ENCODE measurements at regions not wholly inside any gene's neighbourhood (a gene's known extent, or its start where the extent isn't known, plus 50 kb on each side); places are given as distances from the start of the nearest gene placed in this dataset.

DNA sequence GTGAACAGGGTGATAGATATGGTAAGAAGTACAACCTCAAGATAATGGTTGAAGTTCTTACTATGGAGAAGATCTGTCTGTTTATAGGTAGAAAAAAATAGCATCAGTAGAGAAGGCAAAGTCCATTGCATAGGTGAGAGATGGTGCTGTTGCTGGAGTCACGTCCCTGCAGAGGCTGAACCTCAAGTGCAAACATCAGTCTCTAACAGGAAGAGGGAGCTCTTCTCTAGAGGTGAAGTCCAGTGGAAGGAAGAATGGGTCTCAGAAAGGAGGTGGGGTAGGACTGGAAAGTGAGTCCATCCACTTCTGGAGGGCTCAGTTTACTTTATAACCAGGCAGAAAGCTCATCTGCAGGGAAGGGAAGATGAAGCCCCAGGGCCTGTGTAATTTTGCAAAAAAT is 337.7 kb downstream of the MEIS1 start (continued):
- TF ChIP-seq, protein P1, sequence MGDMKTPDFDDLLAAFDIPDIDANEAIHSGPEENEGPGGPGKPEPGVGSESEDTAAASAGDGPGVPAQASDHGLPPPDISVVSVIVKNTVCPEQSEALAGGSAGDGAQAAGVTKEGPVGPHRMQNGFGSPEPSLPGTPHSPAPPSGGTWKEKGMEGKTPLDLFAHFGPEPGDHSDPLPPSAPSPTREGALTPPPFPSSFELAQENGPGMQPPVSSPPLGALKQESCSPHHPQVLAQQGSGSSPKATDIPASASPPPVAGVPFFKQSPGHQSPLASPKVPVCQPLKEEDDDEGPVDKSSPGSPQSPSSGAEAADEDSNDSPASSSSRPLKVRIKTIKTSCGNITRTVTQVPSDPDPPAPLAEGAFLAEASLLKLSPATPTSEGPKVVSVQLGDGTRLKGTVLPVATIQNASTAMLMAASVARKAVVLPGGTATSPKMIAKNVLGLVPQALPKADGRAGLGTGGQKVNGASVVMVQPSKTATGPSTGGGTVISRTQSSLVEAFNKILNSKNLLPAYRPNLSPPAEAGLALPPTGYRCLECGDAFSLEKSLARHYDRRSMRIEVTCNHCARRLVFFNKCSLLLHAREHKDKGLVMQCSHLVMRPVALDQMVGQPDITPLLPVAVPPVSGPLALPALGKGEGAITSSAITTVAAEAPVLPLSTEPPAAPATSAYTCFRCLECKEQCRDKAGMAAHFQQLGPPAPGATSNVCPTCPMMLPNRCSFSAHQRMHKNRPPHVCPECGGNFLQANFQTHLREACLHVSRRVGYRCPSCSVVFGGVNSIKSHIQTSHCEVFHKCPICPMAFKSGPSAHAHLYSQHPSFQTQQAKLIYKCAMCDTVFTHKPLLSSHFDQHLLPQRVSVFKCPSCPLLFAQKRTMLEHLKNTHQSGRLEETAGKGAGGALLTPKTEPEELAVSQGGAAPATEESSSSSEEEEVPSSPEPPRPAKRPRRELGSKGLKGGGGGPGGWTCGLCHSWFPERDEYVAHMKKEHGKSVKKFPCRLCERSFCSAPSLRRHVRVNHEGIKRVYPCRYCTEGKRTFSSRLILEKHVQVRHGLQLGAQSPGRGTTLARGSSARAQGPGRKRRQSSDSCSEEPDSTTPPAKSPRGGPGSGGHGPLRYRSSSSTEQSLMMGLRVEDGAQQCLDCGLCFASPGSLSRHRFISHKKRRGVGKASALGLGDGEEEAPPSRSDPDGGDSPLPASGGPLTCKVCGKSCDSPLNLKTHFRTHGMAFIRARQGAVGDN (IDR thresholded peaks at IDR 0.05): no peak
- TF ChIP-seq SIX5 (IDR thresholded peaks at IDR 0.05; ENCODE audit: low read depth, low read length, severe bottlenecking) (no peak), CREB1 (IDR thresholded peaks at IDR 0.05; ENCODE audit: low read depth) (no peak), STAT1 (conservative IDR thresholded peaks at IDR 0.05) (no peak), SP1 (IDR thresholded peaks at IDR 0.05; ENCODE audit: low read depth, low read length) (no peak), ZNF24 (IDR thresholded peaks at IDR 0.05) (no peak), BCL11A (IDR thresholded peaks at IDR 0.05; ENCODE audit: low read depth, low read length) (no peak), PAX8 (IDR thresholded peaks at IDR 0.05) (no peak), BACH1 (IDR thresholded peaks at IDR 0.05; ENCODE audit: borderline replicate concordance) (no peak)

DNA sequence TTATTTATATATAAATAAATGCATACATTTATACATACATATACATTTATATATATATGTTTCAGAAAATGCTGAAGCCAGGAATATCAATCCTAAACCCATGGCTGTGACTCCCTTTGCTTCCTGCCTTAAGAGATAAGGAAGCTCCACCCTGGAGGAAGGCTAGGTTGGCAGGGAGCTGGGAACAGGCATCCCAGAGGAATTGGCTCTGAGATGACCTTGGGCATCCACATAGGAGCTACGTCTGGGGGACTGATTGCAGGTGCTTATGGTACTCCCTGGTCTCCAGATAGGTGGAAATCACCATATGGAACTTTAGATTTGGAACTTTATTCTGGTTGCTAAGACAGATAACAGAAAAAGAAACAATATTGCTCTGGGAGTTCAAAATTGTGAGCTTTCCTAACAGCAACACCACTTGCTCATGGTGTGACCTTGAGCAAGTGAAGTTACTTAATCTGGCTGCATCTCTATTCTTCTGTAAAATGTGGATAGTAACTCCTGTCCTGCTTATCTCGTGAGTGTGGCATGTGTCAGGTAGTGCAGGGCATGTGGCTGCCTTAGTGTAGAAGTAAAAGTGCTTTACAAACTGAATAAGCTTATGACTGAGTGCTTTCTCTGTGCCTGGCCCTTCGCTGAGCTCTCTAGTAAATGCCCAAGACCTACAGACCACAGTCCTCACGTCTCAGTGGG is 341.0 kb downstream of the MEIS1 start:
- intact Hi-C loops (cut with micrococcal nuclease; ENCODE audit: unreplicated experiment) (no loop called here), in situ Hi-C loops (cut with MboI) (no loop called here)
- H3K4me3 ChIP-seq: no peak overlapping the region
- 0% methylated on average over 4 of the region's 4 CpGs for WGBS (ENCODE audit: insufficient coverage, insufficient replicate concordance, low lambda C conversion rate, missing lambda C conversion rate)
- no peaks in the 10 kb centered on the region for H3K9me3 ChIP-seq (replicated peaks; ENCODE audit: control insufficient read depth, insufficient read depth, low read length)
- H3K36me3 ChIP-seq (ENCODE audit: control insufficient read depth in 2 of 2, insufficient read depth in 2 of 2, low read length in 1 of 2): no peaks in the 10 kb centered on the region
- TF ChIP-seq TBL1XR1 (IDR thresholded peaks at IDR 0.05; ENCODE audit: low read depth, low read length): no peak
- TF ChIP-seq, protein P2, sequence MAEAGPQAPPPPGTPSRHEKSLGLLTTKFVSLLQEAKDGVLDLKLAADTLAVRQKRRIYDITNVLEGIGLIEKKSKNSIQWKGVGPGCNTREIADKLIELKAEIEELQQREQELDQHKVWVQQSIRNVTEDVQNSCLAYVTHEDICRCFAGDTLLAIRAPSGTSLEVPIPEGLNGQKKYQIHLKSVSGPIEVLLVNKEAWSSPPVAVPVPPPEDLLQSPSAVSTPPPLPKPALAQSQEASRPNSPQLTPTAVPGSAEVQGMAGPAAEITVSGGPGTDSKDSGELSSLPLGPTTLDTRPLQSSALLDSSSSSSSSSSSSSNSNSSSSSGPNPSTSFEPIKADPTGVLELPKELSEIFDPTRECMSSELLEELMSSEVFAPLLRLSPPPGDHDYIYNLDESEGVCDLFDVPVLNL (IDR thresholded peaks at IDR 0.05; ENCODE audit: low read depth, low read length): no peak
- TF ChIP-seq TCF7 (IDR thresholded peaks at IDR 0.05; ENCODE audit: borderline replicate concordance): no peak
- TF ChIP-seq, protein P3, sequence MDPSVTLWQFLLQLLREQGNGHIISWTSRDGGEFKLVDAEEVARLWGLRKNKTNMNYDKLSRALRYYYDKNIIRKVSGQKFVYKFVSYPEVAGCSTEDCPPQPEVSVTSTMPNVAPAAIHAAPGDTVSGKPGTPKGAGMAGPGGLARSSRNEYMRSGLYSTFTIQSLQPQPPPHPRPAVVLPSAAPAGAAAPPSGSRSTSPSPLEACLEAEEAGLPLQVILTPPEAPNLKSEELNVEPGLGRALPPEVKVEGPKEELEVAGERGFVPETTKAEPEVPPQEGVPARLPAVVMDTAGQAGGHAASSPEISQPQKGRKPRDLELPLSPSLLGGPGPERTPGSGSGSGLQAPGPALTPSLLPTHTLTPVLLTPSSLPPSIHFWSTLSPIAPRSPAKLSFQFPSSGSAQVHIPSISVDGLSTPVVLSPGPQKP (IDR thresholded peaks at IDR 0.05; ENCODE audit: low read depth, low read length): no peak
- TF ChIP-seq DPF2 (IDR thresholded peaks at IDR 0.05): no peak
- H4K20me1 ChIP-seq (ENCODE audit: control insufficient read depth, insufficient read depth): no peaks in the 10 kb centered on the region
- FAIRE-seq (no peak), ATAC-seq (no peak), DNase-seq (ENCODE audit: low read depth, low spot score) (no peak)
- H3K9ac ChIP-seq (ENCODE audit: control insufficient read depth, insufficient read depth, low read length): no peak overlapping the region
- H3K79me2 ChIP-seq (ENCODE audit: control insufficient read depth, insufficient read depth, low read length): no peaks in the 10 kb centered on the region
- ChIA-PET SMC1A (ENCODE audit: uncharacterized antibody, unreplicated experiment) (no interaction called here), RAD21 (ENCODE audit: unreplicated experiment) (no interaction called here), POLR2A (no interaction called here), CTCF (interaction anchor here (0.6 to 0.7 kb wide), 2 partner anchors 10 to 177 kb away, joined by 3 read pairs; no protein-coding TSS in a partner anchor)
- H3K4me2 ChIP-seq (ENCODE audit: control insufficient read depth, insufficient read depth): no peak overlapping the region
- BruUV-seq (replicated peaks): no TSS peak
- no peak overlapping the region for H2AFZ ChIP-seq (ENCODE audit: control insufficient read depth, low read depth, low read length)
- H3K27me3 ChIP-seq (replicated peaks in 1 of 2; ENCODE audit: control insufficient read depth in 2 of 2, insufficient read depth in 2 of 2, low read length in 1 of 2): no peaks in the 10 kb centered on the region
- H3K4me1 ChIP-seq (ENCODE audit: control insufficient read depth, insufficient read depth, low read length): no peaks in the 10 kb centered on the region
- no peak overlapping the region for H3K27ac ChIP-seq (ENCODE audit: control insufficient read depth, insufficient read depth)

Data from GM12878 (cell line).